ENCODE measurements at regions not wholly inside any gene's neighbourhood (a gene's known extent, or its start where the extent isn't known, plus 50 kb on each side); places are given as distances from the start of the nearest gene placed in this dataset.

- no peaks in the 10 kb centered on the region for H3K27me3 Mint-ChIP-seq (ENCODE audit: low read depth in 3 of 3)
- Histone ChIP-seq H3K36me3 (replicated peaks in 1 of 2; ENCODE audit: control insufficient read depth in 1 of 2, insufficient read depth in 2 of 2, low read length in 2 of 2) (no peaks in the 10 kb centered on the region), H2AFZ (ENCODE audit: insufficient read depth, low read depth, low read length, poor library complexity, severe bottlenecking) (no peak overlapping the region), H3K4me1 (ENCODE audit: control insufficient read depth in 1 of 2, insufficient read depth in 2 of 2, low read length in 2 of 2) (no peaks in the 10 kb centered on the region), H3K4me2 (replicated peaks; ENCODE audit: extremely low read depth, low read length, poor library complexity, severe bottlenecking) (no peak overlapping the region), H3K27ac (ENCODE audit: low read depth in 1 of 2, low read length in 2 of 2) (no peak overlapping the region), H3K27me3 (ENCODE audit: control insufficient read depth in 2 of 2, insufficient read depth in 2 of 2, low read length in 2 of 2) (no peaks in the 10 kb centered on the region), H3K9ac (ENCODE audit: insufficient read depth, low read length, poor library complexity, severe bottlenecking) (no peak overlapping the region), H3K79me2 (ENCODE audit: insufficient read depth, low read length) (no peaks in the 10 kb centered on the region), H3K4me3 (replicated peaks in 1 of 3; ENCODE audit: low read depth in 2 of 3, low read length in 3 of 3) (no peak overlapping the region), H3K9me3 (replicated peaks in 1 of 2; ENCODE audit: control insufficient read depth in 1 of 2, insufficient read depth in 1 of 2, low read length in 2 of 2) (peaks cover 0 to 2% of the 10 kb centered on the region in 2 donors), H4K20me1 (ENCODE audit: insufficient read depth, low read length) (no peaks in the 10 kb centered on the region)
- WGBS (ENCODE audit: insufficient coverage), result 83% methylated on average over 1 of the region's 3 CpGs
- H3K9me3 Mint-ChIP-seq, result peaks cover 0 to 4% (median 3%) of the 10 kb centered on the region in 7 donors
- no peak for DNase-seq
- no peak for TF ChIP-seq CTCF (IDR thresholded peaks at IDR 0.05)
- no peak overlapping the region for H3K4me3 Mint-ChIP-seq
- H3K27ac Mint-ChIP-seq, result no peak overlapping the region
- no peaks in the 10 kb centered on the region for H3K4me1 Mint-ChIP-seq
- H3K36me3 Mint-ChIP-seq, result no peaks in the 10 kb centered on the region
- intact Hi-C loops (cut with micrococcal nuclease), result no loop called here
Observed at GRCh38 chr18:61155586-61155985, 177.6 kb upstream of the CDH20 start.

GRCh38 chr18:61157451-61157850 is 175.8 kb upstream of the CDH20 start:
- Histone ChIP-seq H3K9me3 (replicated peaks in 1 of 2; ENCODE audit: control insufficient read depth in 1 of 2, insufficient read depth in 1 of 2, low read length in 2 of 2) (no peaks in the 10 kb centered on the region), H3K4me3 (replicated peaks in 1 of 3; ENCODE audit: low read depth in 2 of 3, low read length in 3 of 3) (no peak overlapping the region), H3K4me2 (replicated peaks; ENCODE audit: extremely low read depth, low read length, poor library complexity, severe bottlenecking) (no peak overlapping the region), H3K9ac (ENCODE audit: insufficient read depth, low read length, poor library complexity, severe bottlenecking) (no peak overlapping the region), H3K36me3 (replicated peaks in 1 of 2; ENCODE audit: control insufficient read depth in 1 of 2, insufficient read depth in 2 of 2, low read length in 2 of 2) (no peaks in the 10 kb centered on the region), H3K27ac (ENCODE audit: low read depth in 1 of 2, low read length in 2 of 2) (no peak overlapping the region), H3K79me2 (ENCODE audit: insufficient read depth, low read length) (no peaks in the 10 kb centered on the region), H3K4me1 (ENCODE audit: control insufficient read depth in 1 of 2, insufficient read depth in 2 of 2, low read length in 2 of 2) (no peaks in the 10 kb centered on the region), H4K20me1 (ENCODE audit: insufficient read depth, low read length) (no peaks in the 10 kb centered on the region), H3K27me3 (ENCODE audit: control insufficient read depth in 2 of 2, insufficient read depth in 2 of 2, low read length in 2 of 2) (no peaks in the 10 kb centered on the region), H2AFZ (ENCODE audit: insufficient read depth, low read depth, low read length, poor library complexity, severe bottlenecking) (no peak overlapping the region)
- Mint-ChIP-seq H3K4me1 (no peaks in the 10 kb centered on the region), H3K27me3 (ENCODE audit: low read depth in 3 of 3) (no peaks in the 10 kb centered on the region), H3K27ac (no peak overlapping the region), H3K4me3 (no peak overlapping the region), H3K9me3 (peaks cover 0 to 4% (median 1%) of the 10 kb centered on the region in 7 donors), H3K36me3 (no peaks in the 10 kb centered on the region)
- DNase-seq, result no peak
- no peak for TF ChIP-seq CTCF (IDR thresholded peaks at IDR 0.05)
- intact Hi-C loops (cut with micrococcal nuclease), result no loop called here
- 90% methylated on average over 3 of the region's 6 CpGs for WGBS (ENCODE audit: insufficient coverage)
